ENCODE measurements at regions not wholly inside any gene's neighbourhood (a gene's known extent, or its start where the extent isn't known, plus 50 kb on each side); places are given as distances from the start of the nearest gene placed in this dataset.
"Not testable (repeated sequence)": the region's sequence is repeated elsewhere in the genome, so short reads cannot be mapped to it uniquely, and the experiment has no call there.

DNA sequence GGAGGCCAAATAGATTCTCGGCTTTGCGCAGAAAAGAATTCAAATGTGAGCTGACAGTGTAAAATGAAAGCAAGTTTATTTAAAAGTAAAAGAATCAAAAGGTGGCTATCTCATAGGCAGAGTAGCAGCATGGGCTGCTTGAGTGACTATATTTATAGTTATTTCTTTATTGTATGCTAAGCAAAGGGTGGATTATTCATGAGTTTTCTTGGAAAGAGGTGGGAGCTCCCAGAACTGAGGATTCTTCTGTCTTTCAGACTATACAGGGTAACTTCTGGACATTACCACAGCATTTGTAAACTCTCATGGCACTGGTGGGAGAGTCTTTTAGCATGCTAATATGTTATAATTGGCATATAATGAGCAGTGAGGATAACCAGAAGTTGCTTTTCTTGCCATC is 659.9 kb downstream of the RWDD3 start:
- ChIA-PET POLR2A (no interaction called here), CTCF (ENCODE audit: unreplicated experiment) (no interaction called here)
- Histone ChIP-seq H3K9me3 (ENCODE audit: low read length) (peaks cover 9% of the 10 kb centered on the region; the same call in 1 of the 2 replicates), H3K27ac (ENCODE audit: low read depth, low read length, poor library complexity, severe bottlenecking) (no peak overlapping the region), H3K4me3 (ENCODE audit: low read depth, low read length, poor library complexity, severe bottlenecking) (no peak overlapping the region), H3K9me2 (ENCODE audit: insufficient read depth, low read length) (no peaks in the 10 kb centered on the region), H2AFZ (ENCODE audit: low read length) (no peak overlapping the region), H4K20me1 (ENCODE audit: insufficient read depth, low read length) (no peaks in the 10 kb centered on the region), H3K79me2 (ENCODE audit: insufficient read depth, low read depth, low read length) (no peaks in the 10 kb centered on the region), H3K4me2 (ENCODE audit: low read length) (no peak overlapping the region), H3K36me3 (ENCODE audit: insufficient read depth, low read length) (no peaks in the 10 kb centered on the region), H3K4me1 (ENCODE audit: insufficient read depth, low read length, poor library complexity, severe bottlenecking) (no peaks in the 10 kb centered on the region)
- intact Hi-C loops (cut with micrococcal nuclease; ENCODE audit: unreplicated experiment): no loop called here
- BruUV-seq (replicated peaks): no TSS peak
- DNase-seq (ENCODE audit: low spot score): no peak
- no peak for TF ChIP-seq CTCF (conservative IDR thresholded peaks at IDR 0.05; ENCODE audit: low read length)
- no peak for TF ChIP-seq EZH2phosphoT487 (IDR thresholded peaks at IDR 0.05; ENCODE audit: borderline replicate concordance, low read depth, low read length)

DNA sequence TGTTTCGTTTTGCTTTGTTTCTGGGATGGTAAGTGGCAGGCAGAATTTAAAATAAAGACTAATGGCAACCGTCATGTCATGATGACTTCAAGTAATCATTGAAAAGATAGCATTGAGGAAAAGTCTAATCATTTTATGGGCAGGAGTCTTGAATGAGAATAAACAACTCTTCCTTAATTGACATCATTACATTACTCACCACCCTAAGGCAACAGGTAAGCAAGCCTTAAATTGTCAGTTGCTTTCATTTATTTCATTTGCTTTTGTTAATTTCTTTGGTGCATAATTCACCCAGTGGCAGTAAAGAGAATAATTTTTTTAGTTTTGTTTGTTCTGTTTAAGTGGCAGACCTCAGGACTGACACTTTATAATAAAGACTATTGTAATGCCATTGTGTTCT is 669.0 kb downstream of the RWDD3 start:
- POLR2A ChIA-PET: no interaction called here
- Histone ChIP-seq H3K4me2 (ENCODE audit: low read length) (no peak overlapping the region), H2AFZ (ENCODE audit: low read length) (no peak overlapping the region), H4K20me1 (ENCODE audit: insufficient read depth, low read length) (no peaks in the 10 kb centered on the region), H3K9me3 (ENCODE audit: low read length) (peaks cover under 1% of the 10 kb centered on the region; the same call in 1 of the 2 replicates), H3K79me2 (ENCODE audit: insufficient read depth, low read depth, low read length) (no peaks in the 10 kb centered on the region), H3K36me3 (ENCODE audit: insufficient read depth, low read length) (no peaks in the 10 kb centered on the region), H3K4me1 (ENCODE audit: insufficient read depth, low read length, poor library complexity, severe bottlenecking) (no peaks in the 10 kb centered on the region), H3K9me2 (ENCODE audit: insufficient read depth, low read length) (no peaks in the 10 kb centered on the region), H3K27ac (ENCODE audit: low read depth, low read length, poor library complexity, severe bottlenecking) (no peak overlapping the region), H3K4me3 (ENCODE audit: low read depth, low read length, poor library complexity, severe bottlenecking) (no peak overlapping the region)
- CTCF ChIA-PET (ENCODE audit: unreplicated experiment): no interaction called here
- no peak for TF ChIP-seq CTCF (conservative IDR thresholded peaks at IDR 0.05; ENCODE audit: low read length)
- no peak for TF ChIP-seq EZH2phosphoT487 (IDR thresholded peaks at IDR 0.05; ENCODE audit: borderline replicate concordance, low read depth, low read length)
- BruUV-seq (replicated peaks): no TSS peak
- intact Hi-C loops (cut with micrococcal nuclease; ENCODE audit: unreplicated experiment): no loop called here
- no peak for DNase-seq (ENCODE audit: low spot score)

GRCh38 chr1:95905818-95906395 is 671.9 kb downstream of the RWDD3 start:
- no peaks in the 10 kb centered on the region for H3K9me2 ChIP-seq (ENCODE audit: insufficient read depth, low read length)
- ChIA-PET CTCF (ENCODE audit: unreplicated experiment) (no interaction called here), POLR2A (interaction anchor here (0.6 kb wide), 1 partner anchor 12 kb away, joined by 3 read pairs; no protein-coding TSS in a partner anchor)
- no peaks in the 10 kb centered on the region for H3K9me3 ChIP-seq (ENCODE audit: low read length)
- H3K27ac ChIP-seq (ENCODE audit: low read depth, low read length, poor library complexity, severe bottlenecking): no peak overlapping the region
- H2AFZ ChIP-seq (ENCODE audit: low read length): no peak overlapping the region
- intact Hi-C loops (cut with micrococcal nuclease; ENCODE audit: unreplicated experiment): no loop called here
- TF ChIP-seq CTCF (conservative IDR thresholded peaks at IDR 0.05; ENCODE audit: low read length) (no peak), EZH2phosphoT487 (IDR thresholded peaks at IDR 0.05; ENCODE audit: borderline replicate concordance, low read depth, low read length) (no peak)
- no peaks in the 10 kb centered on the region for H3K36me3 ChIP-seq (ENCODE audit: insufficient read depth, low read length)
- no peaks in the 10 kb centered on the region for H3K4me1 ChIP-seq (ENCODE audit: insufficient read depth, low read length, poor library complexity, severe bottlenecking)
- no peaks in the 10 kb centered on the region for H3K79me2 ChIP-seq (ENCODE audit: insufficient read depth, low read depth, low read length)
- no peak for DNase-seq (ENCODE audit: low spot score)
- no peaks in the 10 kb centered on the region for H4K20me1 ChIP-seq (ENCODE audit: insufficient read depth, low read length)
- no TSS peak for BruUV-seq (replicated peaks)
- no peak overlapping the region for H3K4me2 ChIP-seq (ENCODE audit: low read length)
- H3K4me3 ChIP-seq (ENCODE audit: low read depth, low read length, poor library complexity, severe bottlenecking): no peak overlapping the region

- H3K36me3 ChIP-seq (ENCODE audit: insufficient read depth, low read length); intact Hi-C loops (cut with micrococcal nuclease; ENCODE audit: unreplicated experiment); POLR2A ChIA-PET; H3K9me3 ChIP-seq (ENCODE audit: low read length); H2AFZ ChIP-seq (ENCODE audit: low read length); H4K20me1 ChIP-seq (ENCODE audit: insufficient read depth, low read length); H3K27ac ChIP-seq (ENCODE audit: low read depth, low read length, poor library complexity, severe bottlenecking); H3K4me1 ChIP-seq (ENCODE audit: insufficient read depth, low read length, poor library complexity, severe bottlenecking); H3K4me3 ChIP-seq (ENCODE audit: low read depth, low read length, poor library complexity, severe bottlenecking); H3K9me2 ChIP-seq (ENCODE audit: insufficient read depth, low read length); H3K79me2 ChIP-seq (ENCODE audit: insufficient read depth, low read depth, low read length); BruUV-seq (replicated peaks); CTCF ChIA-PET (ENCODE audit: unreplicated experiment); H3K4me2 ChIP-seq (ENCODE audit: low read length): not testable (repeated sequence)
- DNase-seq (ENCODE audit: low spot score): peak; percentile 11
Observed at GRCh38 chr1:95911739-95912138, 677.7 kb downstream of the RWDD3 start.

All from OCI-LY7 (cell line).